DND-41 (cell line): ENCODE measurements at regions not wholly inside any gene's neighbourhood (a gene's known extent, or its start where the extent isn't known, plus 50 kb on each side); places are given as distances from the start of the nearest gene placed in this dataset.

Experiments
- ATAC-seq: fragments of 200-7000 bp; cut with Tn5 transposase; 3 replicates; pipeline ENCODE4 v1.9.1; 2021; ENCODE audit warnings: low read depth; ENCODE audit not compliant: insufficient read depth
- DNase-seq: peaks from one replicate; pipeline ENCODE4 v3.0.0-alpha.2; 2020
- H2AFZ ChIP-seq: 2 replicates; pipeline ENCODE4 v1.6.0; 2012; ENCODE audit warnings: low read depth, low read length
- H3K27ac ChIP-seq: 2 replicates; pipeline ENCODE4 v1.5.1; 2012; ENCODE audit warnings: low read length, inconsistent platforms
- H3K27me3 ChIP-seq: fragments of 200-600 bp; sonication (generic); 2 replicates; pipeline ENCODE4 v1.6.0; 2012; ENCODE audit warnings: low read length, mild to moderate bottlenecking, inconsistent platforms; ENCODE audit not compliant: insufficient read depth, poor library complexity
- H3K36me3 ChIP-seq: 2 replicates; pipeline ENCODE4 v1.5.1; 2012; ENCODE audit warnings: low read length, inconsistent platforms; ENCODE audit not compliant: insufficient read depth
- H3K4me1 ChIP-seq: 2 replicates; pipeline ENCODE4 v1.5.1; 2012; ENCODE audit warnings: mild to moderate bottlenecking, low read length; ENCODE audit not compliant: insufficient read depth
- H3K4me2 ChIP-seq: 2 replicates; pipeline ENCODE4 v1.6.0; 2012; ENCODE audit warnings: mild to moderate bottlenecking, moderate library complexity, low read length, inconsistent platforms; ENCODE audit not compliant: insufficient read depth
- H3K4me3 ChIP-seq, 2 experiments: fragments of 200-600 bp in 1 of 2; shearing (Covaris generic) in 1 of 2; 2 replicates each; pipeline ENCODE4 v1.5.1; 2012 to 2016; ENCODE audit warnings: inconsistent platforms in 2 of 2, low read length in 2 of 2, mild to moderate bottlenecking in 2 of 2, low read depth in 1 of 2, moderate library complexity in 1 of 2
- H3K79me2 ChIP-seq: 2 replicates; pipeline ENCODE4 v1.6.0; 2012; ENCODE audit warnings: low read length, inconsistent platforms; ENCODE audit not compliant: insufficient read depth
- H3K9ac ChIP-seq: 2 replicates; pipeline ENCODE4 v1.6.0; 2012; ENCODE audit warnings: low read depth, mild to moderate bottlenecking, inconsistent platforms, low read length, moderate library complexity
- H3K9me3 ChIP-seq: 2 replicates; pipeline ENCODE4 v1.5.1; 2012; ENCODE audit warnings: low read length, moderate library complexity, mild to moderate bottlenecking, inconsistent platforms; ENCODE audit not compliant: insufficient read depth, severe bottlenecking
- H4K20me1 ChIP-seq: 2 replicates; pipeline ENCODE4 v1.6.0; 2012; ENCODE audit warnings: low read length; ENCODE audit not compliant: insufficient read depth
- CTCF ChIP-seq: IDR thresholded peaks from 2 replicates; pipeline ENCODE4 v1.5.1; 2012; ENCODE audit warnings: borderline replicate concordance, low read length, moderate library complexity, mild to moderate bottlenecking; ENCODE audit not compliant: poor library complexity, severe bottlenecking; ENCODE audit errors: extremely low read depth
- EZH2 ChIP-seq: IDR thresholded peaks from 3 replicates; pipeline ENCODE4 v1.6.1; 2012; ENCODE audit warnings: borderline replicate concordance, low read depth, mild to moderate bottlenecking, moderate library complexity, low read length, inconsistent platforms; ENCODE audit not compliant: severe bottlenecking

DNA sequence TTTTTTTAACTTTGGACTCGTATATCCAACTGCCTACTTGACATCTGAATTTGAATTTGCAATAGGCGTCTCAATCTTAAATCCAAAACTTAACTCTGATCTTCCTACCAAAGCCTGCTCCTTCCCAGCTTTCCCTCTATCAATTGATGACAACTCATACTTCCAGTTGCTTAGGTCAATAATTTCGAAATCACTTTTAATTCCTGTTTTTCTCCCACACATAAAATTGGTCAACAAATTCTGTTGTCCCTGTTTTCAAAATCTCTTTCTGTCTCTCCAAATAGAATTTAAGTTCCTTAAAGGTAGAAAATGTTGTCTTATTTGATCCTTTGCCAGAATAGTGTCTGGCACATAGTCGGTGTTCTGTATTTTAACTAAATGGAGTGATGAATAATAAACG is 332.4 kb downstream of the SATB1 start:
- Histone ChIP-seq H3K4me1 (peaks cover 29% of the 10 kb centered on the region), H3K9ac (no peak overlapping the region), H4K20me1 (no peaks in the 10 kb centered on the region), H3K36me3 (peaks cover 5% of the 10 kb centered on the region; the same call in 1 of the 2 replicates), H3K4me2 (no peak overlapping the region), H3K79me2 (no peaks in the 10 kb centered on the region), H3K27ac (no peak overlapping the region), H2AFZ (no peak overlapping the region), H3K4me3 (no peak overlapping the region), H3K27me3 (no peaks in the 10 kb centered on the region), H3K9me3 (peaks cover 5% of the 10 kb centered on the region)
- no peak for DNase-seq
- ATAC-seq = no peak
- TF ChIP-seq EZH2 (no peak), CTCF (no peak)

GRCh38 chr3:18090377-18090776 is 334.8 kb downstream of the SATB1 start:
- no peak for DNase-seq
- H3K9me3 ChIP-seq = no peaks in the 10 kb centered on the region
- peaks cover 53% of the 10 kb centered on the region for H3K4me1 ChIP-seq
- no peaks in the 10 kb centered on the region for H4K20me1 ChIP-seq
- H3K27ac ChIP-seq = peak overlapping the region; percentile 58
- no peak overlapping the region for H3K9ac ChIP-seq
- no peak overlapping the region for H2AFZ ChIP-seq
- TF ChIP-seq EZH2 (no peak), CTCF (no peak)
- H3K27me3 ChIP-seq = no peaks in the 10 kb centered on the region
- H3K36me3 ChIP-seq = no peaks in the 10 kb centered on the region
- H3K4me3 ChIP-seq = no peak overlapping the region
- no peaks in the 10 kb centered on the region for H3K79me2 ChIP-seq
- no peak overlapping the region for H3K4me2 ChIP-seq
- ATAC-seq = no peak

- peak overlapping the region; percentile 41 for H3K9ac ChIP-seq
- H4K20me1 ChIP-seq = no peaks in the 10 kb centered on the region
- peak overlapping the region; percentile 4; the same call in 1 of the 2 replicates for H2AFZ ChIP-seq
- no peak for TF ChIP-seq CTCF
- no peak for TF ChIP-seq EZH2
- peak overlapping the region; percentile 47 for H3K4me2 ChIP-seq
- no peaks in the 10 kb centered on the region for H3K27me3 ChIP-seq
- ATAC-seq (peak; percentile 99), DNase-seq (peak; percentile 89)
- H3K4me3 ChIP-seq = no peak overlapping the region; a peak in 1 of 4 replicates
- H3K27ac ChIP-seq = peak overlapping the region; percentile 88
- H3K36me3 ChIP-seq = no peaks in the 10 kb centered on the region
- H3K9me3 ChIP-seq = no peaks in the 10 kb centered on the region
- no peaks in the 10 kb centered on the region for H3K79me2 ChIP-seq
- H3K4me1 ChIP-seq = peaks cover 56% of the 10 kb centered on the region
These were observed 337.2 kb downstream of the SATB1 start for GRCh38 chr3:18087988-18088387.

DNA sequence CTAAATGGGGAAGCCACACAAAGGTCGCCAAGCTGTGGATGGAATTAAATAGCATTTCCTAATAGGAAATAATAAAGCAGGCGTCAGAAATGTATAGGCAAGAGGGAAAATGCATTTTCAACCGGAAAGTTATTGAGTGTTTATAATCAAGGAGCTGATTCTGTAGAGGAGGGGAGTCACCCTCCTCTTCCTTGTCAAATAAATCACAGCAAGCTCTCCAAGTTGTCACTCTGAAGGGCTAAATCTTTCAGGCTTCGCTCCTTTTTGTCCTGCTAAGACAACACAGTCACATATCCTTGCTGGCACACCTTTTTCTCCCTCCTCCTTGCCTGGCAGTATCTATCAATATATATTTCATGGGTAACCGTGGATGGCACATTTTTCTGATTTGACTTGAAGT is 338.4 kb downstream of the SATB1 start:
- Histone ChIP-seq H3K79me2 (no peaks in the 10 kb centered on the region), H4K20me1 (no peaks in the 10 kb centered on the region), H3K4me3 (no peak overlapping the region), H3K9me3 (no peaks in the 10 kb centered on the region), H3K4me2 (no peak overlapping the region), H3K27ac (peak overlapping the region; percentile 76), H3K36me3 (no peaks in the 10 kb centered on the region), H2AFZ (no peak overlapping the region), H3K4me1 (peaks cover 56% of the 10 kb centered on the region), H3K9ac (peak overlapping the region; percentile 28), H3K27me3 (no peaks in the 10 kb centered on the region)
- ATAC-seq (no peak), DNase-seq (no peak)
- TF ChIP-seq CTCF (no peak), EZH2 (no peak)
